GM23338 (cell line): ENCODE measurements at regions not wholly inside any gene's neighbourhood (a gene's known extent, or its start where the extent isn't known, plus 50 kb on each side); places are given as distances from the start of the nearest gene placed in this dataset.

ENCODE experiments used
- ATAC-seq: fragments of 200-7000 bp; cut with Tn5 transposase; 3 replicates; pipeline ENCODE4 v1.9.1; 2020
- DNase-seq: peaks from one replicate; pipeline ENCODE4 v3.0.0-alpha.2; 2015; ENCODE audit warnings: low spot score
- H2AFZ ChIP-seq: fragments of 200-600 bp; sonication (generic); 2 replicates; pipeline ENCODE4 v1.8.0; 2016; ENCODE audit warnings: antibody characterized with exemption, mild to moderate bottlenecking, moderate library complexity
- H3F3A ChIP-seq: fragments of 200-600 bp; sonication (generic); replicated peaks from 2 replicates; pipeline ENCODE4 v1.8.0; 2017; ENCODE audit warnings: antibody characterized with exemption, mixed run types, low read depth
- H3K27ac ChIP-seq: fragments of 200-600 bp; sonication (generic); 2 replicates; pipeline ENCODE4 v1.6.1; 2016; ENCODE audit warnings: low read depth
- H3K27me3 ChIP-seq: fragments of 200-600 bp; sonication (generic); 2 replicates; pipeline ENCODE4 v1.8.0; 2016; ENCODE audit warnings: mild to moderate bottlenecking, mixed run types, moderate library complexity; ENCODE audit not compliant: insufficient read depth
- H3K36me3 ChIP-seq: fragments of 200-600 bp; sonication (generic); 2 replicates; pipeline ENCODE4 v1.8.0; 2016; ENCODE audit warnings: mild to moderate bottlenecking; ENCODE audit not compliant: insufficient read depth
- H3K4me1 ChIP-seq: fragments of 200-600 bp; sonication (generic); 2 replicates; pipeline ENCODE4 v1.8.0; 2016; ENCODE audit warnings: mild to moderate bottlenecking, moderate library complexity; ENCODE audit not compliant: insufficient read depth
- H3K4me2 ChIP-seq: fragments of 200-600 bp; sonication (generic); 2 replicates; pipeline ENCODE4 v1.7.1; 2017; ENCODE audit warnings: mixed run types
- H3K4me3 ChIP-seq: fragments of 200-600 bp; sonication (generic); 2 replicates; pipeline ENCODE4 v1.6.1; 2016; ENCODE audit warnings: mixed run types
- H3K79me2 ChIP-seq: fragments of 200-600 bp; sonication (generic); replicated peaks from 2 replicates; pipeline ENCODE4 v1.8.0; 2017; ENCODE audit warnings: mild to moderate bottlenecking; ENCODE audit not compliant: insufficient read depth
- H3K9me2 ChIP-seq: fragments of 200-600 bp; sonication (generic); 2 replicates; pipeline ENCODE4 v1.8.0; 2017; ENCODE audit not compliant: insufficient read depth
- H4K20me1 ChIP-seq: fragments of 200-600 bp; sonication (generic); replicated peaks from 2 replicates; pipeline ENCODE4 v1.8.0; 2017; ENCODE audit warnings: mild to moderate bottlenecking; ENCODE audit not compliant: insufficient read depth
- H3K27ac Mint-ChIP-seq: 2 replicates; pipeline ENCODE4 v1.8.0; 2020; ENCODE audit warnings: inconsistent platforms, mild to moderate bottlenecking, moderate library complexity, mixed read lengths
- H3K27me3 Mint-ChIP-seq: 3 replicates; pipeline ENCODE4 v1.8.0; 2022; ENCODE audit warnings: low read depth, mild to moderate bottlenecking, moderate library complexity, mixed read lengths, inconsistent platforms; ENCODE audit not compliant: insufficient read depth, poor library complexity
- H3K36me3 Mint-ChIP-seq: 3 replicates; pipeline ENCODE4 v1.8.0; 2021; ENCODE audit warnings: low read depth, mild to moderate bottlenecking, inconsistent platforms, moderate library complexity, mixed read lengths
- H3K4me1 Mint-ChIP-seq: 3 replicates; pipeline ENCODE4 v1.8.0; 2020; ENCODE audit warnings: mild to moderate bottlenecking, inconsistent platforms, mixed read lengths
- H3K4me3 Mint-ChIP-seq: 3 replicates; pipeline ENCODE4 v1.8.0; 2021; ENCODE audit warnings: moderate library complexity, mild to moderate bottlenecking, inconsistent platforms, mixed read lengths
- H3K9me3 Mint-ChIP-seq: 3 replicates; pipeline ENCODE4 v1.8.0; 2020; ENCODE audit warnings: moderate library complexity, mild to moderate bottlenecking, inconsistent platforms, mixed read lengths
- CREB1 ChIP-seq: fragments of 250-450 bp; sonication (Bioruptor Pico); IDR thresholded peaks from 2 replicates; pipeline ENCODE4 v1.5.0; 2020; ENCODE audit warnings: low read depth, mild to moderate bottlenecking, moderate library complexity
- EZH2 ChIP-seq: fragments of 200-600 bp; sonication (generic); IDR thresholded peaks from one replicate; pipeline ENCODE4 v1.8.0; 2017; ENCODE audit warnings: antibody characterized with exemption, mild to moderate bottlenecking, low read depth; ENCODE audit not compliant: unreplicated experiment
- EZH2phosphoT487 ChIP-seq: fragments of 200-600 bp; sonication (generic); IDR thresholded peaks from one replicate; pipeline ENCODE4 v1.8.1; 2018; ENCODE audit warnings: antibody characterized with exemption; ENCODE audit not compliant: unreplicated experiment
- JUNB ChIP-seq: IDR thresholded peaks from one replicate; pipeline ENCODE4 v1.6.1; 2016; ENCODE audit warnings: antibody characterized with exemption; ENCODE audit not compliant: unreplicated experiment
- NANOG ChIP-seq: IDR thresholded peaks from 2 replicates; pipeline ENCODE4 v1.6.1; 2016; ENCODE audit warnings: antibody characterized with exemption, borderline replicate concordance
- POLR2AphosphoS5 ChIP-seq: IDR thresholded peaks from 2 replicates; pipeline ENCODE4 v1.6.1; 2016; ENCODE audit warnings: antibody characterized with exemption, low read depth
- STAT1 ChIP-seq: IDR thresholded peaks from one replicate; pipeline ENCODE4 v1.6.1; 2016; ENCODE audit warnings: antibody characterized with exemption; ENCODE audit not compliant: unreplicated experiment
- ZNF114 ChIP-seq: fragments of 250-450 bp; sonication (Bioruptor Pico); IDR thresholded peaks from 2 replicates; pipeline ENCODE4 v1.5.0; 2020; ENCODE audit warnings: mild to moderate bottlenecking, moderate library complexity
- ZNF331 ChIP-seq: fragments of 250-450 bp; sonication (Bioruptor Pico); IDR thresholded peaks from 2 replicates; pipeline ENCODE4 v1.5.0; 2020; ENCODE audit warnings: low read depth, mild to moderate bottlenecking, moderate library complexity
- TF ChIP-seq, protein P1 (sequence below): IDR thresholded peaks from one replicate; pipeline ENCODE4 v1.6.1; 2018; ENCODE audit warnings: antibody characterized with exemption; ENCODE audit not compliant: unreplicated experiment
- TF ChIP-seq, protein P2 (sequence below): IDR thresholded peaks from 2 replicates; pipeline ENCODE4 v1.6.1; 2016; ENCODE audit warnings: antibody characterized with exemption
- TF ChIP-seq, protein P3 (sequence below): fragments of 250-450 bp; sonication (Bioruptor Pico); IDR thresholded peaks from 2 replicates; pipeline ENCODE4 v1.5.0; 2020; ENCODE audit warnings: mild to moderate bottlenecking, moderate library complexity
- TF ChIP-seq, protein P4 (sequence below), 2 experiments: fragments of 200-600 bp in 1 of 2; sonication (generic) in 1 of 2; conservative IDR thresholded peaks; 2 replicates each; pipeline versions ENCODE4 v1.5.1 to v1.6.1; 2016 to 2017; ENCODE audit warnings: antibody characterized with exemption in 2 of 2, low read depth in 2 of 2, mild to moderate bottlenecking in 2 of 2, moderate library complexity in 1 of 2

DNA sequence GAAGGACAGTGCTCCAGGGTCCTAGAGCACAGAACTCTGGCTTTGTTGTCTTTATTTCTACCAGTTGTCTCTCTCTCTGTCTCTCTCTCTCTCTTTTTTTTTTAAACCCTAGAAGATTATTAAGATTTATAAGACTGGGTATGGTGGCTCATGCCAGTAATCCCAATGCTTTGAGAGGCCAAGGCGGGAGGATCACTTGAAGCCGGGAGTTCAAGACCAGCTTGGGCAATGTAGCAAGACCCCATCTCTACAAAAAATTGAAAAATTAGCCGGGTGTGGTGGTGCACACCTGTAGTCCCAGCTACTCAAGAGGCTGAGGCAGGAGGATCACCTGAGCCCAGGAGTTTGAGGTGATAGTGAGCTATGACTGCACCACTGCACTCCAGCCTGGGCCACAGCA lies 65.0 kb upstream of the ABL1 start:
- no peak overlapping the region for H3K27ac Mint-ChIP-seq
- peaks cover 41% of the 10 kb centered on the region for H3K4me1 Mint-ChIP-seq
- no peaks in the 10 kb centered on the region for H3K36me3 ChIP-seq
- no peak overlapping the region for H2AFZ ChIP-seq
- no peak overlapping the region for H3K27ac ChIP-seq
- DNase-seq = no peak
- peaks cover 85% of the 10 kb centered on the region for H3K79me2 ChIP-seq
- H3K27me3 ChIP-seq = no peaks in the 10 kb centered on the region
- peaks cover 25% of the 10 kb centered on the region for H3K4me1 ChIP-seq
- ATAC-seq = no peak
- H3K9me3 Mint-ChIP-seq = peaks cover 5% of the 10 kb centered on the region; the same call in 2 of the 3 replicates
- H3K4me3 Mint-ChIP-seq = no peak overlapping the region
- TF ChIP-seq, protein P1, sequence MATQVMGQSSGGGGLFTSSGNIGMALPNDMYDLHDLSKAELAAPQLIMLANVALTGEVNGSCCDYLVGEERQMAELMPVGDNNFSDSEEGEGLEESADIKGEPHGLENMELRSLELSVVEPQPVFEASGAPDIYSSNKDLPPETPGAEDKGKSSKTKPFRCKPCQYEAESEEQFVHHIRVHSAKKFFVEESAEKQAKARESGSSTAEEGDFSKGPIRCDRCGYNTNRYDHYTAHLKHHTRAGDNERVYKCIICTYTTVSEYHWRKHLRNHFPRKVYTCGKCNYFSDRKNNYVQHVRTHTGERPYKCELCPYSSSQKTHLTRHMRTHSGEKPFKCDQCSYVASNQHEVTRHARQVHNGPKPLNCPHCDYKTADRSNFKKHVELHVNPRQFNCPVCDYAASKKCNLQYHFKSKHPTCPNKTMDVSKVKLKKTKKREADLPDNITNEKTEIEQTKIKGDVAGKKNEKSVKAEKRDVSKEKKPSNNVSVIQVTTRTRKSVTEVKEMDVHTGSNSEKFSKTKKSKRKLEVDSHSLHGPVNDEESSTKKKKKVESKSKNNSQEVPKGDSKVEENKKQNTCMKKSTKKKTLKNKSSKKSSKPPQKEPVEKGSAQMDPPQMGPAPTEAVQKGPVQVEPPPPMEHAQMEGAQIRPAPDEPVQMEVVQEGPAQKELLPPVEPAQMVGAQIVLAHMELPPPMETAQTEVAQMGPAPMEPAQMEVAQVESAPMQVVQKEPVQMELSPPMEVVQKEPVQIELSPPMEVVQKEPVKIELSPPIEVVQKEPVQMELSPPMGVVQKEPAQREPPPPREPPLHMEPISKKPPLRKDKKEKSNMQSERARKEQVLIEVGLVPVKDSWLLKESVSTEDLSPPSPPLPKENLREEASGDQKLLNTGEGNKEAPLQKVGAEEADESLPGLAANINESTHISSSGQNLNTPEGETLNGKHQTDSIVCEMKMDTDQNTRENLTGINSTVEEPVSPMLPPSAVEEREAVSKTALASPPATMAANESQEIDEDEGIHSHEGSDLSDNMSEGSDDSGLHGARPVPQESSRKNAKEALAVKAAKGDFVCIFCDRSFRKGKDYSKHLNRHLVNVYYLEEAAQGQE = no peak
- TF ChIP-seq EZH2 (no peak), STAT1 (no peak), ZNF114 (CRISPR knock-in tag) (no peak), EZH2phosphoT487 (no peak), CREB1 (CRISPR knock-in tag) (no peak), JUNB (no peak), POLR2AphosphoS5 (no peak), ZNF331 (CRISPR knock-in tag) (no peak), NANOG (no peak)
- TF ChIP-seq, protein P2, sequence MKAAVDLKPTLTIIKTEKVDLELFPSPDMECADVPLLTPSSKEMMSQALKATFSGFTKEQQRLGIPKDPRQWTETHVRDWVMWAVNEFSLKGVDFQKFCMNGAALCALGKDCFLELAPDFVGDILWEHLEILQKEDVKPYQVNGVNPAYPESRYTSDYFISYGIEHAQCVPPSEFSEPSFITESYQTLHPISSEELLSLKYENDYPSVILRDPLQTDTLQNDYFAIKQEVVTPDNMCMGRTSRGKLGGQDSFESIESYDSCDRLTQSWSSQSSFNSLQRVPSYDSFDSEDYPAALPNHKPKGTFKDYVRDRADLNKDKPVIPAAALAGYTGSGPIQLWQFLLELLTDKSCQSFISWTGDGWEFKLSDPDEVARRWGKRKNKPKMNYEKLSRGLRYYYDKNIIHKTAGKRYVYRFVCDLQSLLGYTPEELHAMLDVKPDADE = no peak
- TF ChIP-seq, protein P3, sequence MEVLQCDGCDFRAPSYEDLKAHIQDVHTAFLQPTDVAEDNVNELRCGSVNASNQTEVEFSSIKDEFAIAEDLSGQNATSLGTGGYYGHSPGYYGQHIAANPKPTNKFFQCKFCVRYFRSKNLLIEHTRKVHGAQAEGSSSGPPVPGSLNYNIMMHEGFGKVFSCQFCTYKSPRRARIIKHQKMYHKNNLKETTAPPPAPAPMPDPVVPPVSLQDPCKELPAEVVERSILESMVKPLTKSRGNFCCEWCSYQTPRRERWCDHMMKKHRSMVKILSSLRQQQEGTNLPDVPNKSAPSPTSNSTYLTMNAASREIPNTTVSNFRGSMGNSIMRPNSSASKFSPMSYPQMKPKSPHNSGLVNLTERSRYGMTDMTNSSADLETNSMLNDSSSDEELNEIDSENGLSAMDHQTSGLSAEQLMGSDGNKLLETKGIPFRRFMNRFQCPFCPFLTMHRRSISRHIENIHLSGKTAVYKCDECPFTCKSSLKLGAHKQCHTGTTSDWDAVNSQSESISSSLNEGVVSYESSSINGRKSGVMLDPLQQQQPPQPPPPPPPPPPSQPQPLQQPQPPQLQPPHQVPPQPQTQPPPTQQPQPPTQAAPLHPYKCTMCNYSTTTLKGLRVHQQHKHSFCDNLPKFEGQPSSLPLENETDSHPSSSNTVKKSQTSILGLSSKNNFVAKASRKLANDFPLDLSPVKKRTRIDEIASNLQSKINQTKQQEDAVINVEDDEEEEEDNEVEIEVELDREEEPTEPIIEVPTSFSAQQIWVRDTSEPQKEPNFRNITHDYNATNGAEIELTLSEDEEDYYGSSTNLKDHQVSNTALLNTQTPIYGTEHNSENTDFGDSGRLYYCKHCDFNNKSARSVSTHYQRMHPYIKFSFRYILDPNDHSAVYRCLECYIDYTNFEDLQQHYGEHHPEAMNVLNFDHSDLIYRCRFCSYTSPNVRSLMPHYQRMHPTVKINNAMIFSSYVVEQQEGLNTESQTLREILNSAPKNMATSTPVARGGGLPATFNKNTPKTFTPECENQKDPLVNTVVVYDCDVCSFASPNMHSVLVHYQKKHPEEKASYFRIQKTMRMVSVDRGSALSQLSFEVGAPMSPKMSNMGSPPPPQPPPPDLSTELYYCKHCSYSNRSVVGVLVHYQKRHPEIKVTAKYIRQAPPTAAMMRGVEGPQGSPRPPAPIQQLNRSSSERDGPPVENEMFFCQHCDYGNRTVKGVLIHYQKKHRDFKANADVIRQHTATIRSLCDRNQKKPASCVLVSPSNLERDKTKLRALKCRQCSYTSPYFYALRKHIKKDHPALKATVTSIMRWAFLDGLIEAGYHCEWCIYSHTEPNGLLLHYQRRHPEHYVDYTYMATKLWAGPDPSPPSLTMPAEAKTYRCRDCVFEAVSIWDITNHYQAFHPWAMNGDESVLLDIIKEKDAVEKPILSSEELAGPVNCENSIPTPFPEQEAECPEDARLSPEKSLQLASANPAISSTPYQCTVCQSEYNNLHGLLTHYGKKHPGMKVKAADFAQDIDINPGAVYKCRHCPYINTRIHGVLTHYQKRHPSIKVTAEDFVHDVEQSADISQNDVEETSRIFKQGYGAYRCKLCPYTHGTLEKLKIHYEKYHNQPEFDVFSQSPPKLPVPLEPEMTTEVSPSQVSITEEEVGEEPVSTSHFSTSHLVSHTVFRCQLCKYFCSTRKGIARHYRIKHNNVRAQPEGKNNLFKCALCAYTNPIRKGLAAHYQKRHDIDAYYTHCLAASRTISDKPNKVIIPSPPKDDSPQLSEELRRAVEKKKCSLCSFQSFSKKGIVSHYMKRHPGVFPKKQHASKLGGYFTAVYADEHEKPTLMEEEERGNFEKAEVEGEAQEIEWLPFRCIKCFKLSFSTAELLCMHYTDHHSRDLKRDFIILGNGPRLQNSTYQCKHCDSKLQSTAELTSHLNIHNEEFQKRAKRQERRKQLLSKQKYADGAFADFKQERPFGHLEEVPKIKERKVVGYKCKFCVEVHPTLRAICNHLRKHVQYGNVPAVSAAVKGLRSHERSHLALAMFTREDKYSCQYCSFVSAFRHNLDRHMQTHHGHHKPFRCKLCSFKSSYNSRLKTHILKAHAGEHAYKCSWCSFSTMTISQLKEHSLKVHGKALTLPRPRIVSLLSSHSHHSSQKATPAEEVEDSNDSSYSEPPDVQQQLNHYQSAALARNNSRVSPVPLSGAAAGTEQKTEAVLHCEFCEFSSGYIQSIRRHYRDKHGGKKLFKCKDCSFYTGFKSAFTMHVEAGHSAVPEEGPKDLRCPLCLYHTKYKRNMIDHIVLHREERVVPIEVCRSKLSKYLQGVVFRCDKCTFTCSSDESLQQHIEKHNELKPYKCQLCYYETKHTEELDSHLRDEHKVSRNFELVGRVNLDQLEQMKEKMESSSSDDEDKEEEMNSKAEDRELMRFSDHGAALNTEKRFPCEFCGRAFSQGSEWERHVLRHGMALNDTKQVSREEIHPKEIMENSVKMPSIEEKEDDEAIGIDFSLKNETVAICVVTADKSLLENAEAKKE (CRISPR knock-in tag) = no peak
- TF ChIP-seq, protein P4, sequence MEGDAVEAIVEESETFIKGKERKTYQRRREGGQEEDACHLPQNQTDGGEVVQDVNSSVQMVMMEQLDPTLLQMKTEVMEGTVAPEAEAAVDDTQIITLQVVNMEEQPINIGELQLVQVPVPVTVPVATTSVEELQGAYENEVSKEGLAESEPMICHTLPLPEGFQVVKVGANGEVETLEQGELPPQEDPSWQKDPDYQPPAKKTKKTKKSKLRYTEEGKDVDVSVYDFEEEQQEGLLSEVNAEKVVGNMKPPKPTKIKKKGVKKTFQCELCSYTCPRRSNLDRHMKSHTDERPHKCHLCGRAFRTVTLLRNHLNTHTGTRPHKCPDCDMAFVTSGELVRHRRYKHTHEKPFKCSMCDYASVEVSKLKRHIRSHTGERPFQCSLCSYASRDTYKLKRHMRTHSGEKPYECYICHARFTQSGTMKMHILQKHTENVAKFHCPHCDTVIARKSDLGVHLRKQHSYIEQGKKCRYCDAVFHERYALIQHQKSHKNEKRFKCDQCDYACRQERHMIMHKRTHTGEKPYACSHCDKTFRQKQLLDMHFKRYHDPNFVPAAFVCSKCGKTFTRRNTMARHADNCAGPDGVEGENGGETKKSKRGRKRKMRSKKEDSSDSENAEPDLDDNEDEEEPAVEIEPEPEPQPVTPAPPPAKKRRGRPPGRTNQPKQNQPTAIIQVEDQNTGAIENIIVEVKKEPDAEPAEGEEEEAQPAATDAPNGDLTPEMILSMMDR (conservative IDR thresholded peaks at IDR 0.05; ENCODE audit: low read depth in 2 of 2) = no peak
- H3K36me3 Mint-ChIP-seq = no peaks in the 10 kb centered on the region
- peaks cover 10% of the 10 kb centered on the region for H3K27me3 Mint-ChIP-seq
- H3K4me2 ChIP-seq = no peak overlapping the region
- H3K9me2 ChIP-seq = no peaks in the 10 kb centered on the region
- no peak overlapping the region for H3K4me3 ChIP-seq
- no peaks in the 10 kb centered on the region for H3F3A ChIP-seq
- no peaks in the 10 kb centered on the region; the same call in 1 of the 2 replicates for H4K20me1 ChIP-seq
